GDM1 (cell line): ENCODE measurements at regions not wholly inside any gene's neighbourhood (a gene's known extent, or its start where the extent isn't known, plus 50 kb on each side); places are given as distances from the start of the nearest gene placed in this dataset.

Experiments
- DNase-seq: peaks from one replicate; lab custom pipeline; 2025; lab: John Stamatoyannopoulos, UW

DNA sequence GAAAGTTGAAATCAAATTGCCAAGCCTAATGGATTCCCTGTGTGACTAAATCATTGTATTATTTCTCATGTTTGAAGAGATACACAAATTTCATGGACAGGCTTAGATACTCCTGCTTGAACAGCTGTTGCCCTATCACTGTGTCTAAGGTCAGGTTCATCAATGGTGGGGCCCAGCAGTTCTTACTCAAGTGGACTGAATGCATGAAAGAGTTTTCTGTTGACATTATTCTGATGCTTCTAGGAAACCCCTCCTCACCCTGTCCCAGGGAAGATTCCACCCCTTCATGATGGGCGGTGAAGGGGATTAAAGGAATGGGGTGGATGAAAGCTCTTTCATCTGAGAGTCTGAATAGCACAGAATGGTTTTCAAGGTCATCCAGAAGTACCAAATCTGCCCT, 148.8 kb downstream of the INO80D start:
- DNase-seq = no peak

DNA sequence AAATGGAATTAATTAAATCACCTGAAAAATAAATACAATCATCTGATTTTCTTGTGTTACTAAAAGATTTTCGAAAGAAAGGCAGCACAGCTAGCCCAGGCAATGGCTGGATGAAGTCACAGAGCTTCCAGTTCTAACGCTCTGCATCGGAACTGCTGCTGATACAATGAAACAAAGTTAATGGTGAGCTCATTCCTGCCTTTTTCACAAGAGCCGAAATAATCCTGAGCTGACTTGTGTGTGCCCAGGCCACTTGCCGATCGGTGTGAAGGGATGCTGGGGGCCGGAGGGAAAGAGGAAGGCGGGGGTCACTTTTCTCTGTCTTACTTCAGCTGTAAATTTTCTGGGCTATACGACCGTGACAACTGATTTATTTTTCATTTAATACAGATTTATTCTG, 149.5 kb downstream of the INO80D start:
- no peak for DNase-seq

DNA sequence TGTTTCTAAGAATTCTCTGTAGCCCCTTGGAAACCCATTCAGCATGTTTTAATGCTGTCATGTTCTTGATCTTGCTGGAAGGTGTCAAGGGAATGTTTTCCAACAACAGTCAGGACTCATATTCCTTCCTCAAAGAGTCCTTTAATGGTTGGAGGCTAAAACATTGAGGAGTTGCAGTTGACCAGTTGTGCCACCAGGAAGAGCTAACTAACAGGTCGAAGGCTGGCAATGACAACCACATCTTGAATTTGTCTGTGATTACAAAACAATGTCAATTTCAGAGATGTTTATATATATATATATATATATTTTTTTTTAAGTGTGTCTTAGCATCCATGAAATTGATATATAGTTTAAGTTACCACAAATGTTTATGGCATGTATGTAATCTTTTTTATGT, 151.5 kb downstream of the INO80D start:
- no peak for DNase-seq

DNA sequence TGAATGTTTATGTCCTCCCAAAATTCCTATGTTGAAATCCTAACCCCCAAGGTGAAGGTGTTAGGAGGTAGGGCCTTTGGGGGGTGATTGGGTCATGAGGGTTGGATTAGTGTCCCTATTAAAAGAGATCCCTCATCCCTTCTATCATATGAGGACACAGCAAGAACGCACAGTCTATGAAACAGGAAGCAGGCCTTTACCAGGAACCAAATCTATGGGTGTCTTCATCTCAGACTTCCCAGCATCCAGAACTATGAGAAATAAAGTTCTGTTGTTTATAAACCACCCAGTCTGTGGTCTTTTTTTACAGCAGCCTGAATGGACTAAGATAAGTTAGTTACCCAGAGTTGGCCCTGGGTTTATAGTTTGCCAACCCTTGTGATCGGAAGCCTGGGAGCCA, 153.1 kb downstream of the INO80D start:
- DNase-seq = no peak

DNA sequence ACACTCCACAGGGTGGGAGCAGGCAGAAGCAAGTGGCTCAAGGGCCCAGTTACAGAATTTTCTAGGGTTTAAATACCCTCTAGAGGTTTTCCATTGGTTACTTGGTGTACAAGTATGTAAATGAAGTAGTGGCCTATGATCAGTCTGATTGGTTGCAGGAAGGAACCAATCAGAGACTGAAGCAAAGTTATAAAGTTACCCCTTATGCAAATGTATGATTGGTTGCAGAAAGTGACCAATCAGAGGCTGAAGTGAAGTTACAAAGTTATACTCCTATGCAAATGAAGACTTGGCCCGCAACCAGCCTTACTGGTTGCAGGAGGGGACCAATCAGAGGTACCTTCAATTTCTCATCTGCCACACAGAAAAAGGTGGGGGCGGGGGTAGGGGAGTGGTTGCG, 154.6 kb downstream of the INO80D start:
- DNase-seq = no peak

DNA sequence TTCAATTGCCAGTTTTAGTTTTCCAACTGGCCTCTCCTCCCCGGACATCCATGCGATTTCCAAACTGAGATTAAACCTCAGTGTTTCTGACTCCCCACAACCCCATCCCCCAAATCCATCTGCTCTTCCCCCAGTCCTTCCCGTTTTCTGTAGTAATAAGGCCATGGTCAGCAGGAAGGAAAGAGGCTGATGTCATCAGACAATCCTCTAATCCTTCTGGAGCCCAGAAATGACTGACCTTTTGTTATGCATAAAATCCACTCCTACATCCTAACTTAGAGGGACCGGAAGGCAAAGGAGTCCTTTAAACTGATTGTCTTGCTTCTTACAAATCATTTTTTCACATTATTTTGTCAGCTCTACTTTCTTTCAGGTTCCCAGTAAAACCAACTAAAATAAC, 155.8 kb downstream of the INO80D start:
- DNase-seq = no peak

DNA sequence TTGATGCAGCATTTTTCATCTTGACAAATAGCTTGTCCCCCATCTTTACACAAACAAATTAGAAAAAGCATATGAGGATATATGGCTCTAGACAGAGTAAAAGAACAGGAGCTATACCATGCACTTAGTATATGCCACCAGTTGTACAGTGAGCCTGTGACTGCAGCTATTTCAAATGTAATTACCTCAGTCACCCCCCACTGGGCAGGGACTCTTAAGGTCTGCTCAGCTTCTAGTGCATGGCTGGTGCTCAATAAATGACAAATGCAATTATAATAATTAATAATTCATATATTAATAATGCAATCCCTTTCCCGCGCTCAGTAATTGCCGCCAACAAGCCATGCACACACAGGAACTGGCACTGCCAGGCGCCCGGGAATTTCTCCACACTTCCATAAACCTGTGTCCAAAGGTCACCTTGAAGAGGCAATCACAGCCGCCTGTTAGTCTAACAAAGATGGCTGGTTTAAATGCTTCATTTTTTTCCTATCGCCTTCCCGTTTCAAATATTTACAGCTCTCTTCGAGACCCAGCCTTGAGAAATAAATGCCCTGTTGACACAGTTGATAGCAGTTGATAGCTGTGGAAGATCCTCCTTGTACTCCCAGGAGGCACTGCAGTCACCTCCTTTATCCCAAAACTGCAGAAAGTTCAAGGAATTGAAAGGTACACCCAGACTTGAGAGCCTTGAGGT, 156.6 kb downstream of the INO80D start:
- DNase-seq = no peak

DNA sequence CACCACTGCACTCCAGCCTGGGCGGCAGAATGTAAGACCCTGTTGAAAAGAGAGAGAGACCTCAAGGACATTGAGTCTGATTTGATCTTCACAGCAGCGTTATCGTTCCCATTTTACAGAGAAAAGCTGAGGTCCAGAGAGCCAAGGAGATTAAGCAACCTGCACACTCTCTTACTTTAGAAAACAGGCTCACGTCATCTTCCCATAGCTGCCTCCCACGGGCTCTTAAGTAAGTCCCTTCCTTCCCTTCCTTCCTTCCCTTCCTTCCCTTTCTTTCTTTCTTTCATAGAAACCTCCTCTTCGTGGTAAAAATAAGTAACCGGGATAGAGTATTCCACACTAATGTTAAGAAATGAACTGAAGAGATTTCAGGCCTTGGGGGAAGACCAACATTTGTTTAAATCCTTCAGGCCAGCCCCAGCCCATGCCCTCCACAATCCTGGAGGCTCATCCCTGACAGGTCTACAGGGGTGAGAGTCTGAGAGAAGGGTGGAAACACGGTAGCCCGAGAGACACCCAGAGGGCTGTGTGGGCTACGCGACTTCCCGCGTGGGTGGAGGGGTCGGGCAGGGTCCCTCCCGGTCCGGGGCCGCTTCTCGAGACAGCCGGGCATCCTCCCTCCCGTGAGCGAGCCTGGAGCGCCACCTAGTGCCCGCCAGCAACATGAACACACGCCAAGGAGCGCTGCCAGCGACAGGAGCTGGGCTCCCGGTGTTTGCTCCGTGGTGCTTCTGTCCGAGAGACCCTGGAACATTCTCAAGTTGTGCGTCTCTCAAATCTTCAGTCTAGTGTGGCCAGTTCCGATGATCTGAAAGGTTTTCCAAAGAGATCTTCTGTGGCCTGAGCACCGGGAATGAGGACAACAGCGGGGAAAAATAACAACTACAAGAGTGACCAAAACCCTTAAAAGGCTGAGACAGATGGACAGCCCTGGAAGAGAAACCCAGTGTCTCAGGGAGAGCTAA, 160.3 kb downstream of the INO80D start:
- DNase-seq = peak; percentile 37

DNA sequence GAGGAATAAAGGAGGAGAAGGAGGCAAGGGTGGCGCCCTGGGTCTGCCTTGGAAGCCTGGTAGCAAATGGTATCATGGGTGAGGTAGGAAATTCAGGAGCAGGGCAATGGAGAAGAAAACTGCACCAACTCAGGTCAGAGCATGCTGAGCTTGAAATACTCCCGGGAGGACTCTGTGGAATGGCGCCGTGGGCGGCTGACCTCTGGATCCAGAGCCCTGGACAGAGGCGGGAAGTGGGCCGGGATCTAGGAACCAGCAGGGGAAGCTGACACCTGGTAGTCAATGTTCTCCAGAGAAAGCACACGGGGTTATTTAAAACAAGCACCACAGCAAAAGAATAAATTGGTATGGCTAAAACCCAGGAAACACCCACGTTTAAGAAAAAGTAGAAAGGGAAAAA, 161.3 kb downstream of the INO80D start:
- DNase-seq = no peak

DNA sequence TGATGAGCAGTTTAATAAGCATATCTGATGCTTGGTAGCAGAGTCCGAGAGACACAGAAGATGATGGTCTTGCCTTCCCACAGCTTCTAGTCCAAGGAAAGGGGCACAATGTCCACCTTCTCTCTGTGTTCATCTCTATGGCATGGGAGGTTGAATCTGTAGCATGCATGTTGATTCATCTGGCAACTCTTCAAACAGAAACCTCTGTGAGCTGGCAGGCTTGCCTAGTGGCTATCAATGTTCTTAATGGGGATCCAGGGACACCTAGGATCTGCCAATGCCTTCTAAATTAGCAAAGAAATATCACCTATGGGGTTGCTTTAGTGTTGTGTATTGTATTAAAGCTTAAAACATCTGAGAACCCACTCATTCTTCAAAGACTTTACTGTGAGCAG, 170.8 kb downstream of the INO80D start:
- DNase-seq = no peak

DNA sequence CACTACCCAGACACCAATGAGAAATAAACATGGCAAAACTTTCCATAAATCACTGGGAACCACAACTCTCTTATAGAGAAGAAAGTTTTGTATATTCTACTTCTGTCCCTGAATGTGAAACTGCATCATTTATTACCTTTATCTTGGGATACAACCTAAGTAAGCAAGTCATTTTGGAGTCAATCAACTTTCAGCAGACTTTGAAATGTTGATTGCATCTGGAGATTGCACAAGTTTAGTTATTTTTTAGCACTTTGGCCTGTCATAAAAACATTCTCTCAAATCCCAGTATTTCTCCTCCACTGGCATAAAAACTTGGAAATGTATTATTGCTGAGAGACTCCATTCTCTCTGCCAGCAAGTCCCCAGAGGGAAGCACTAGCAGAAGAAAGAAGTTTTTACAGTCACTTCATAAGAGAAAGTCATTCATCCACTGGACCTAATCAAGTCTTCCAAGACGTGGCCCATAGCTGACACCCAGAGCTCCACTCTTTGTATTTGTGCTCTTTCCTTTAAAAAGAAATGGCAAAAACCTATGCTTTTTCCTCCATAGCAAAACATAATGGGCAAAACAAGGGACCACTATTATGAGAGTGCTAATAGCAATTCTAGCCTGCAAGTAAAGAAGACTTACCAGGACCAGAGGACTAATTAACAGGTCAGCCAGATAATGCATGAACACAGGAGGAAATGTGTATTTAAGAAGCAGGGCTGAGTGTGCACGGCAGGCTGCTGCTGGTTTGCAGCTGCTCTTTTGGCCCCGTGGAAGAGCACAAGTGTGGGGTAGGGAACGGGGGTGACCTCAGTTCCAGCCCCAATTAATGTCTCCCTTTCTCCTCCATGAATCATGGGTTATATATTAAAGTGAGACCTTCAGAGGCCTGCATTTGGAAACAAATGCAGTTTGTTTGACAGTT, 171.5 kb downstream of the INO80D start:
- DNase-seq = no peak

DNA sequence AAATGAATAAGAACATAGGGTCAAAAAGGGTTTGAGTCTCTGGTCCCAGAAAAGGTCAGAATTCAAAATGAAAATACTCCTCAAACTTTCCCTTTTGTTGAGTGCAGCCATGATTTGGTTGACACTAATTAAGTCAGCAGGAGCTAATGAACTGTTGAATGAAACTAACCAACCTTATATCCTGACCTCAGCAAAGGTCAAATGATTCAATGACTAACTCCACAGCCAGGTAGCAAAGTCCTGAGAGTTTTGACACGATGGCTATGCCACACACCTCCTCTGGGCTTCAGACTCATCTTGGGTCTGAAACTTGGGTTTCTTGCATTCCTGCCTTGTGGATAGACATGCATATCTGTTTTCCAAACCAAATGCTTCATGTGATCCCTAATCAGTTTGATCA, 172.3 kb downstream of the INO80D start:
- DNase-seq = no peak

DNA sequence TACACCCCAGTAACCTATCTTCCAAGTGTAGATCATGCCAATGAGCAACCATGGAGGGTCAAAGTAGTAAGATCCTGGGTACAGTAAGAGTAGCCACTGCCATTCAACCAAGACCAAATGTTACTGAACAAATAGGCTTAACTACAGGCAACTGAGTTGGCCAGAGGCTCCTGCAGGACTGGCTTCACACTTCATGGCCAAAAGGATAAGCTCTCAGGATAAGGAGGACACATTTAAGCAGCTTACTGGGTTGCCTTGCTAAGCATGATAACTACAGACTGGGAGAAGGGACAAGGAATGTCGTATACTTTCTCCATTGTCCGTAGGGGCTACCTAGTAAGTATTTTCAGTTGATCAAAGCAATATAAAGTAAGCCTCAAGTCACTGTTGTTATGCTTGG, 174.7 kb downstream of the INO80D start:
- DNase-seq = no peak

DNA sequence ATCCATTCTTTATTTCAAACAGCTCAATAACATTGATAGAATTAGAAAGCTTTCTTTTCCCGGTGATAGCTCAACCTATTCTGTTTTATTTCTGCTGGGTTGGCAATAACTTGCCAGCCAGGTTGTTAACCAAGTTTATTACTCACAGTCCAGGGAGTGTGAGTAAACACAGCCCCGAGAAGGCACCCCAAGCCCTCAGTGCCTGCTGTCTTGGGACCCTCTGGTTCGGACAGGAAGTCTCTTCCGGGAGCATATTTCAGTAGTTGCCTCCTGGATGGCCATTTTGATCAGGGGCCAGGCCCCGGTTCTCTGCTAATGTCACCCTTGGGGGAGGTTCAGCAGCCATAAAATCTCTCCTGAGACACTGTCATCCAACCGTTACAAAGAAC, 176.8 kb downstream of the INO80D start:
- DNase-seq = no peak

DNA sequence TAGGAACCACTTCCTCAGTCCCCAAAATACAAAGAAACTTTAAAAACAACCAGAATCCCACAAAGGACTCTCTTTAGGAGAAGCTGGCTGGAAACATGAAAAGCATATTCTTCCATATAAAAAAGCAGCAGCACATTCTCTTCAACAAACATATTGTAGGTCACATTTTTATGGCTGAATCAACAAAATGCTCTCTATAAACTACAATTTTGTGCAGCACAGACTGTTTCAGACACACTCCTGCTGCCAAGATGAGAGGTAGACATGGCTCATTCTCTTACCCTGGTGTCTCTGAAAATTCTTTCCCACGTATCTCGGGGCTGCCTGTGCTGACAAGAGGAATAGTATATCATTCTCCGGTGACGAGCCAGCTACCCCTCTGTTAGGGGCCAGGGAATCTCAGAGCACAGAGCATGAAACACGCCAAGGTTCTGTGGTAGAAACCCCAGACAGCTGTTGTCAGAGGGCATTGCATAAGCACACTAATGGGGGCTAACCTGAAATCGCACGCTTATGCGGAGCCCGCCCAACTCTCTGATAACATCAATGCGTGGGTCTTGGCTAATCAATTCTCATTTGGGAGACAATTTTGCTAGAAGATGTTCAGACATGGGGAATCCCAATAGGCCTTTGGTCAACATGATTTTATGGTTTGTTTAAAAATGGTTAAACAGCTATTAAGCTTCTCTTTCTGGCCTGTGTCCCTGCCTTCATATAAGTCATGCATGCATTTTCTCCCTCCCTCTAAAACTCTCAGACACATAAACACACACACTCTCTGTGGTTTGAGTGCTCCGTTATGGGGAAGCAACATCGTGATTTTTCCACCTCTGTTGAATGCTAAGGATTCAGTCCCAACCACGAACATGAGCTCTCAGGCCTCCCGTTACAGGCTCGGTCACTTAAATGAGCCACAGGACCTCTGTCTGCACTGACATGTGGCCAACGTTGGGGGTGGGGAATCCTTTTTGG, 177.5 kb downstream of the INO80D start:
- no peak for DNase-seq

DNA sequence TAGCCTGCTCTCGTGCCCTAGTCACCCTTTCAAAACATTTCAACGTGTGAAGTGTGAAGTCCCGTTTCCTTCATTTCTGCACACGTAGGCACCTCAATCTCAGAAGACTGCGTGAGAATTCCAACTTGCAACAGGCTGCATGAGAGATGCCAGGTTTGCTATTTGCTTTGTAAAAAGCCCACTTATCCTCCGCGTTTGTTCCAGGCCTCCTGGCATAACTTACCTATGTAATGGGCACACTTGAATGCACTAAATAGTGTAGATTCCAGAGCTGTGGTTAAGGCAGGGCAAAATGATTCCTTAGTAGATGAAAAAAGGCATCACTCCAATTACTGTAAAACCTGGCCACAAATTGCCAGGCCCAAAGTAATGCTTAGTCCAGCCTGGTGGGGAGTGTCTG, 179.6 kb downstream of the INO80D start:
- no peak for DNase-seq

DNA sequence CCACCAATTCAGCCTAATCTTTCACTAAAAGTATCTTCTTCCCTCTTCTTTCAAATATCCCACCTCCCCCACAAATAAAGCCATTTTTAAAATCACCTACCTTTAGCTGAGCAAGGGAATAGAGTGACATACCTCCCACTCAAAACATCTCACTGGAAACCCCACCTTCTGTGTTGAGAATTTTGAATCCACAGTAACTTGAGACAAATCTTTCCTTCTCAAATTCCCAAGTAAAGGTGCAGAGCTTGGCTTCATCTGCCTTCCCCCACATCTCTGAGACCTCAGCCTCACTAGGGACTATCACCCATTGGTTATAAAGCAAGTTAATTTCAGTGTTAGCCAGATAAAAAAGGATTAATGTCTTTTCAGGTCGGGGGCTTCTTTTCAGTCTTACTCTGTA, 180.4 kb downstream of the INO80D start:
- DNase-seq = no peak

DNA sequence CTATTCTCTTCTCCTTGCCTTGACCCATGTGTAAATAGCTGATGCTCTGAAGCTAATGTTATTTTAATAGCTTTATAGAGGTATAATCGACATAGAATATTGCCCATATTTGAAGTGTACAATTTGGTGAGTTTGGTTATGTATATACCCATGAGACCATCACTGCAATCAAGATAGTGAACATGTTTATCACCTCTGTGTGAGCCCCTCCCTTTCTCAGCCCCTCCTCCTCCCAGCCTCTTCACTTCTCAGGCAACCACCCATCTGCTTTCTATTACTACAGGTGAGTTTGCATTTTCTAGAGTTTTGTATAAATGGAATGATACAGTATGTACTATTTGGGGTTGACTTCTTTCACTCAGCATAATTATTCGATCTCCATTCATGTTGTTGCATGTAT, 181.1 kb downstream of the INO80D start:
- no peak for DNase-seq

DNA sequence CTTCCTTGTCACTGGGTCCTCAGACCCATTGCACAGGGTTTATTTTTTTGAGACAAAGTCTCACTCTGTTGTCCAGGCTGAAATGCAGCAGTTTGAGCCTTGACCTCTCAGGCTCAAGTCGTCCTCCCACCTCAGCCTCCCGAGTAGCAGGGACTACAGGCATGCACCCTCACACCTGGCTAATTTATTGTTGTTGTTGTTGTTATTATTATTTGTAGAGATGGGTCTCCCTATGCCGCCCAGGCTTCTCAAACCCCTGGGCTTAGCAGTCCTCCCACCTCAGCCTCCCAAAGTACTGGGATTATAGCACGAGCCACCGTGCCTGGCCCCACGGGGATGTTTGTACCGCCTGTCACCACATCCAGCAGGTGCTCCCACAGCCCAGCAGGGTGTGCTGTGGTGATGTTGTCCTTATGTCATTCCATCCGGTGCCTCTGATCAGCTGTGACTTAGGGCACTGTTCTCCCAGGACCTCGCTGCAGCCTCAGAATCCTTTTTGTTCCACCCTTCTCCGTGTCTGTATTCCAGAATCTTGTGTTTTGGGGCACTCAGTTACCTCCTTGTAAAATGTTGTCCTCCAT, 182.3 kb downstream of the INO80D start:
- DNase-seq = no peak

DNA sequence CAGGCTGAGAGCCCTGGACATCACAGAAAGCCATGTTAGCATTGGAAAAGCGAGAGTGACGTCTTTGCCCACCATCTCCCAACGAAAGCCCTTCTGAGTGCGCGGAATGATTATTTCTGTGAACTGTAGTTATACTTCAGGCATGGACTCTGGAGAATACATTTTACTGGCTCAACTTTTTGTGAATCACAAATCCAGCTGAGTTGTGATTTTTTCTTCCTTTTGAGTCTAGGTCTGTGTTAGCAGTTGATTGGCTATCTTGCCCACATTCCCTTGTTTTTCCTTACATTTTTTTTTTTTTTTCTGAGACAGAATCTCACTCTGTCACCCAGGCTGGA, 183.1 kb downstream of the INO80D start:
- no peak for DNase-seq
